Sigmoid colon (tissue), 4 donors: ENCODE measurements at regions not wholly inside any gene's neighbourhood (a gene's known extent, or its start where the extent isn't known, plus 50 kb on each side); places are given as distances from the start of the nearest gene placed in this dataset.
"Not testable (repeated sequence)": the region's sequence is repeated elsewhere in the genome, so short reads cannot be mapped to it uniquely, and the experiment has no call there.

Source experiments
- EP300 ChIP-seq, 4 donors: sonication (generic); formaldehyde crosslinking; IDR thresholded peaks; one replicate each; pipeline ENCODE4 v1.6.1; 2017; ENCODE audit warnings: antibody characterized with exemption in 4 of 4
- POLR2A ChIP-seq, 2 donors: fragments of 450-650 bp; IDR thresholded peaks; one replicate each; pipeline ENCODE4 v1.6.1; 2016; ENCODE audit warnings: antibody characterized with exemption in 2 of 2, mild to moderate bottlenecking in 2 of 2, moderate library complexity in 2 of 2
- POLR2AphosphoS5 ChIP-seq, 4 donors: sonication (generic); formaldehyde crosslinking; IDR thresholded peaks; one replicate each; pipeline ENCODE4 v1.6.1; 2017; ENCODE audit warnings: antibody characterized with exemption in 4 of 4
- TF ChIP-seq, protein P1 (sequence below), 4 experiments: fragments of 450-650 bp in 3 of 4; fragments of 200-600 bp in 1 of 4; IDR thresholded peaks; one replicate each; pipeline ENCODE4 v1.5.1; 2016 to 2019; ENCODE audit warnings: antibody characterized with exemption in 4 of 4, mild to moderate bottlenecking in 3 of 4, moderate library complexity in 2 of 4

DNA sequence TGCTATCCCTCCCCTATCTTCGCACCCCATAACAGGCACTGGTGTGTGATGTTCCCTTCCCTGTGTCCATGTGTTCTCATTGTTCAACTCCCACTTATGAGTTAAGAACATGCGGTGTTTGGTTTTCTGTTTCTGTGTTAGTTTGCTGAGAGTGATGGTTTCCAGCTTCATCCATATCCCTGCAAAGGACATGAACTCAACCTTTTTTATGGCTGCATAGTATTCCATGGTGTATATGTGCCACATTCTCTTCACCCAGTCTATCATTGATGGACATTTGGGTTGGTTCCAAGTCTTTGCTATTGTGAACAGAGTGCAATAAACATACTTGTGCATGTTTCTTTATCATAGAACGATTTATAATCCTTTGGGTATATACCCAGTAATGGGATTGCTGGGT, 84.7 kb upstream of the GATB start:
- TF ChIP-seq, protein P1, sequence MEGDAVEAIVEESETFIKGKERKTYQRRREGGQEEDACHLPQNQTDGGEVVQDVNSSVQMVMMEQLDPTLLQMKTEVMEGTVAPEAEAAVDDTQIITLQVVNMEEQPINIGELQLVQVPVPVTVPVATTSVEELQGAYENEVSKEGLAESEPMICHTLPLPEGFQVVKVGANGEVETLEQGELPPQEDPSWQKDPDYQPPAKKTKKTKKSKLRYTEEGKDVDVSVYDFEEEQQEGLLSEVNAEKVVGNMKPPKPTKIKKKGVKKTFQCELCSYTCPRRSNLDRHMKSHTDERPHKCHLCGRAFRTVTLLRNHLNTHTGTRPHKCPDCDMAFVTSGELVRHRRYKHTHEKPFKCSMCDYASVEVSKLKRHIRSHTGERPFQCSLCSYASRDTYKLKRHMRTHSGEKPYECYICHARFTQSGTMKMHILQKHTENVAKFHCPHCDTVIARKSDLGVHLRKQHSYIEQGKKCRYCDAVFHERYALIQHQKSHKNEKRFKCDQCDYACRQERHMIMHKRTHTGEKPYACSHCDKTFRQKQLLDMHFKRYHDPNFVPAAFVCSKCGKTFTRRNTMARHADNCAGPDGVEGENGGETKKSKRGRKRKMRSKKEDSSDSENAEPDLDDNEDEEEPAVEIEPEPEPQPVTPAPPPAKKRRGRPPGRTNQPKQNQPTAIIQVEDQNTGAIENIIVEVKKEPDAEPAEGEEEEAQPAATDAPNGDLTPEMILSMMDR (IDR thresholded peaks at IDR 0.05): not testable (repeated sequence)
- not testable (repeated sequence) for TF ChIP-seq POLR2A, EP300, POLR2AphosphoS5 (IDR thresholded peaks at IDR 0.05)
